IPS-NIHi7 (cell line): ENCODE measurements at regions not wholly inside any gene's neighbourhood (a gene's known extent, or its start where the extent isn't known, plus 50 kb on each side); places are given as distances from the start of the nearest gene placed in this dataset.

ENCODE experiments used
- DNase-seq: peaks from one replicate; pipeline ENCODE4 v3.0.0; 2012; ENCODE audit warnings: mixed read lengths; ENCODE audit errors: extremely low spot score

- no peak for DNase-seq
Observed at GRCh38 chr4:54493862-54494261, 163.9 kb upstream of the KIT start.

DNA sequence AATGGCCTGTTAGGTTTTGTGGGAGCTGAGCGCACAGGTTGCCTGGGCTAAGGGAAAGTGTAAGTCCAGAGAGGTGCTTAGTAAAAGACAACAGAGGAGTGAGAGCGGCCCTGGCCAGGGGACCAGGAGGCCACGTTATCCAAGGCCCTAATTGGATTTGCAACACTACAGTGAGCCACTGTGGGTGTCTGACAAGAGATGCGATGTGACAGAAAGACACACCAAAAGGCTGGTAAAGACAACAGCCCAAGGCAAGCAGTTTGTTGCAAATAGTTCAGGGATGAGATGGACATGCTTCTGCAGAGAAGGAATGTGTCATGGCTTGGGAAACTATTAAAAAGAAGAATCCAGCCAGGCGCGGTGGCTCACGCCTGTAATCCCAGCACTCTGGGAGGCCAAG is 162.7 kb upstream of the KIT start:
- DNase-seq = no peak

DNA sequence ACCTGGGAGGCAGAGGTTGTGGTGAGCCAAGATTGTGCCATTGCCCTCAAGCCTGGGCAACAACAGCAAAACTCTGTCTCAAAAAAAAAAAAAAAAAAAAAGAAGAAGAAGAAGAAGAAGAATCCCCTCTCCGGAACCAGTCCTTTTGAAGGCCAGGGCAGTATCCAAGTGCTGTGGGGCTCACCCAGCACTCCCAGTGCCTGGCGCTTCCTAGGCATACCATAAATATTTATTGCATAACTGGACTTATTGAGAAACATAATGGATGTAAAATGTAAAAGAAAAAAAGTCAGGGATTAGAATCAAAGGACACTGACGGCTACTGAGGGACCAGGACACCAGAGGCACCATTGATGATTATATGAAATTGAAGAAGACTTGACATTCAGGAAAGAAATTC is 162.1 kb upstream of the KIT start:
- DNase-seq = no peak

GRCh38 chr4:54496412-54496811 is 161.3 kb upstream of the KIT start:
- DNase-seq = no peak

- no peak for DNase-seq
Observed at GRCh38 chr4:54497947-54498346, 159.8 kb upstream of the KIT start.

DNA sequence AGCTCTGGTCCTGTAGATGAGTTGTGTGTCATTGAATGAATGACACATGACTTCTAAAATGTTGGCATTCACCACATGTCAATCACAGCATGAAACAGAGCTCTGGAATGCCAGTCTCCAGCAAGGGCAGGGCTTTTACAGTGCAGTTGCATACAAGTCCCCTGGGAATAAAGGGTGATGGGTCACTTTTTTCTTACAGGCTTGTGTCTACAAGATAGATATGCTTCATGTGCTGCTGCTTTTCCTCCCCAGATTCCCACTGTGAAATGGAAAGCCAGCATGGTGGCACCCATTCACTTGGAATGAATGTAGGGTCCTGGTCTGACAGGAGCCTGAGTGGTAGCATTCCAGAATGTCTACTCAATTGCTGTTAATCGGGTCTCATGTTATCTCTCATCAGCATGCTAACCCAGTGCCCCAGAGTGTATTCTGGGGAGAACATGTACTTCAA is 159.1 kb upstream of the KIT start:
- DNase-seq = no peak

GRCh38 chr4:54499308-54500074 is 158.3 kb upstream of the KIT start:
- no peak for DNase-seq

DNA sequence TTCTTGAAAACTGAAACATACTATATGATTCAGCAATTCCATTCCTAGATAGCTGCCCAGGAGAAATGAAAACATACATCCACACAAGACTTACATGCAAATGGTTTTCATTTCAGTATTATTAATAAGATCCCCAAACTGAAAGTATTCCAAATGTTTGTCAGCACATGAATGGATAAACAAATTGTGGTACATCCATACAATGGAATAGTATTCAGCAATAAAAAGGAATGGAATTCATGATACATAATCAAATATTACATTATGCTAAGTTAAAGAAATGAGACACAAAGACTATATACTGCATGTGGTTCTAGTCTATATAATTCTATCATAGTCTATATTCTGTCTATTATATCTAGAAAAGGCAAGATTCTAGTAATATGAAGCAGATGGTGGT is 152.4 kb upstream of the KIT start:
- no peak for DNase-seq

DNA sequence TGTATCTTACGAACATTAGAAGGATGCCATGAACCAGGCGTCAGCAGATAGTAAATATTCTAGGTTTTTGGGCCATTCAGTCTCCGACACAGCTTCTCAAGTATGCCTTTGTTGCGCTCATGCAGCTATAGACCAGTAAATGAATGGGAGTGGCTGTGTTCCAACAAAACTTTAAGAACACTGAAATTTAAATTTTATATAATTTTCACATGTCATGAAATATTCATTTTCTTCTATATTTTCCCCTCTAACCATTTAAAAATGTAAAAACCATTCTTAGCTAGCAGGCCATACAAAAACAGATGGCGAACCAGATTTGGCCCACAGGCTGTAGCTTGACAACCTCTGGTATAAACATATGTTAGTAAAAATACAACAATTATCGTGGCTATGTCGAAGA is 151.8 kb upstream of the KIT start:
- no peak for DNase-seq

DNA sequence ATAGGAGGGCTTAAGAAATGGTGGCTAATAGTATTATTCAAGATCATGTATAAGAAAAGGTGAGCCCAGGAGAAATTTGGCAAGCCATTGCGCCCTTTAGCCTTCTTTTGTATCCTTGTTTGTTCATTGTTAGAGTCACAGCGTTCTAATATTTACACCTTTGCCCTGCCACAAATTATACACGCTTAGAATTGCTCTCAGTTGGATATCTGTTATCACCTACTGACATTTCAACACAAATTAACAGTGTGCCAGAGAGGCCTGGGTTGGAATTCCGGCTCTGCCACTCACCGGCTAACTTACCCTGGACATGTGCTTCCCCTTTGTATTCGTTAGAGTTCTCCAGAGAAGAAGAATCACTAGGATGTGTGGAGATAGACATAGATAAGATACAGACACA is 148.7 kb upstream of the KIT start:
- no peak for DNase-seq

DNA sequence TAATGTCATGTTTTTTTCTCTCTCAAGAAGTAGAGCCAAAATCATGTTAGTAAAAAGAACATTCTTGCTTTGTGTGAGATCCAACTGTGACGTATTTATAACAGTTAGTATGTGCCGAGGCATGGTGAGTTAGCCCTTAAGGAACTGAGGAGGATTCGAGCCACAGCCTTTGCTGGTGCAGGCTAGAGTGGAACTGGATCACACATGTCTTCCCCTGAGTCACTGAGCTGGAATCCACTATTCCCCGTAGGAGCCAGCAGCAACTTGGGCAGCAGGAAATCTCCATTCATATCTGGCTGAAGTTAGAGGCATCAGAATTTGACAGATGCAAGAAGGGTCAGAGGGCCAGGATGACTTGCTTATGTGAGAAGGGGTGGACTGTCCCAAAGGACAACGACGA is 144.6 kb upstream of the KIT start:
- DNase-seq = no peak

- DNase-seq = no peak
Observed at GRCh38 chr4:54513741-54514140, 144.0 kb upstream of the KIT start.

- DNase-seq = no peak
Observed at GRCh38 chr4:54516556-54517215, 141.1 kb upstream of the KIT start.

DNA sequence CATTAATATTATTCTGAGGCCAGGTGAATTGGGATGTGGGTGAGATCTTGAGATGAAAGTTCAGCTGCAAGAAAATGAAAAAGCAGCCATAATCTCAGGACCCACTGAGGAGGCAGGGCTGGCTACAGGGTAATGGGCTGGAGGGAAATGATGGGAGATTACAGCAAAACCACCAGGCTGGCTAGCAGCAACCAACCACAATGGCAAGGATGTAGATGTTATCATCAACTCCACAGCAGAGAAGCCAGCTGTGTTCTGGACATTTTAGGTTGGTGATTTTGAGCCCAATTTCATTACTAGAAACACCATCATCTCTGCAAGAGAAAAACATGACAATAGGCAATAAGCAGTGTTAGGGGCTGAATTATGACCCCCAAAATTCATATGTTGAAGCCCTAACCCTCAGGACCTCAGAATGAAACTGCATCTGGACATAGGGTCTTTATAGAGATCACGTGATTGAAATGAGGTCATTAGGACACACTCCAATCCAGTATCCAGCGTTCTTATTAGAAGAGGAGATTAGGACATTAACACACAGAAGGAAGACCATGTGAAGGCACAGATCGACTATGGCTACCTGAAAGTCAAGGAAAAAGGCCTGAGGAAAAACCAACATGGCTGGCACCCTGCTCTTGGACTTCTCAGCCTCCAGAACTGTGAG is 139.8 kb upstream of the KIT start:
- no peak for DNase-seq

GRCh38 chr4:54525602-54526001 is 132.2 kb upstream of the KIT start:
- DNase-seq = no peak

GRCh38 chr4:54526560-54526959 is 131.2 kb upstream of the KIT start:
- no peak for DNase-seq

DNA sequence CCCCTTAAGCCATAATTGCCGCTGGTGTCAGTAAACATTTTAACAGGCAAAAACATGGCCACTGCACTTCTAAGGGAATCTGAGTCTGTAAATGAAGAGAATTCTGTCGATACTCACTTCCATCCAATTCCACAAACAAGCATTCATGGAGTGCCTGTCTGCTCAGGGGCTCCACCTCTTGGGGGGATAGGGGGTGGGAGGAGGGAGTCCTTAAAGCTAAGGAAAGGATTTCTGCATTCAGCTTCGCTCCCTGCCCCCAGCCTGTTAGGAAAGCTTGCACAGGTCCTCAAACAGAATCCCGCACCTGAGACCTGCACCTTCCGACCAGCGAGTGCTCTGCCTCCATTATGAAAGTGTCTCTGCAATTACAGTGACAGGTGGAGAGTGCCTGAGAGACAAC is 130.2 kb upstream of the KIT start:
- peak; percentile 29 for DNase-seq

- DNase-seq = peak; percentile 81
Observed at GRCh38 chr4:54539500-54540029, 118.2 kb upstream of the KIT start.

- DNase-seq = no peak
Observed at GRCh38 chr4:54540931-54541330, 116.8 kb upstream of the KIT start.

GRCh38 chr4:54541426-54542118 is 116.2 kb upstream of the KIT start:
- peak; percentile 31 for DNase-seq

- no peak for DNase-seq
Observed at GRCh38 chr4:54542119-54542438, 115.7 kb upstream of the KIT start.

- DNase-seq = peak; percentile 16
Observed at GRCh38 chr4:54542540-54543041, 115.2 kb upstream of the KIT start.
